NCI-H774 (cell line): ENCODE measurements at regions not wholly inside any gene's neighbourhood (a gene's known extent, or its start where the extent isn't known, plus 50 kb on each side); places are given as distances from the start of the nearest gene placed in this dataset.

ENCODE experiments used
- DNase-seq: peaks from one replicate; lab custom pipeline; 2025; lab: John Stamatoyannopoulos, UW

- DNase-seq, result no peak
Measured at GRCh38 chr2:75278821-75279379, 79.6 kb upstream of the TACR1 start.

- no peak for DNase-seq
Measured at GRCh38 chr2:75278314-75278713, 79.0 kb upstream of the TACR1 start.

GRCh38 chr2:75277111-75277510 is 77.8 kb upstream of the TACR1 start:
- DNase-seq, result no peak

GRCh38 chr2:75276093-75277029 is 77.0 kb upstream of the TACR1 start:
- DNase-seq, result no peak

GRCh38 chr2:75274936-75275335 is 75.6 kb upstream of the TACR1 start:
- DNase-seq, result no peak

- DNase-seq, result no peak
Measured at GRCh38 chr2:75268112-75268511, 68.8 kb upstream of the TACR1 start.

- DNase-seq, result no peak
Measured at GRCh38 chr2:75261923-75262322, 62.6 kb upstream of the TACR1 start.

- no peak for DNase-seq
Measured at GRCh38 chr2:75260946-75261345, 61.6 kb upstream of the TACR1 start.

- no peak for DNase-seq
Measured at GRCh38 chr2:75258620-75259019, 59.3 kb upstream of the TACR1 start.

GRCh38 chr2:75256485-75256884 is 57.2 kb upstream of the TACR1 start:
- no peak for DNase-seq

- DNase-seq, result no peak
Measured at GRCh38 chr2:75253526-75253925, 54.2 kb upstream of the TACR1 start.

- no peak for DNase-seq
Measured at GRCh38 chr2:75251896-75252295, 52.6 kb upstream of the TACR1 start.
